Tibial nerve (tissue), 4 donors: ENCODE measurements at regions not wholly inside any gene's neighbourhood (a gene's known extent, or its start where the extent isn't known, plus 50 kb on each side); places are given as distances from the start of the nearest gene placed in this dataset.

Experiments
- EP300 ChIP-seq, 2 donors: sonication (generic); formaldehyde crosslinking; IDR thresholded peaks; one replicate each; pipeline ENCODE4 v1.6.1; 2017; ENCODE audit warnings: antibody characterized with exemption in 2 of 2, mild to moderate bottlenecking in 1 of 2
- POLR2A ChIP-seq, 2 donors: fragments of 450-650 bp; IDR thresholded peaks; one replicate each; pipeline ENCODE4 v1.6.1; 2017; ENCODE audit warnings: antibody characterized with exemption in 2 of 2, mild to moderate bottlenecking in 2 of 2, moderate library complexity in 2 of 2
- TF ChIP-seq, protein P1 (sequence below), 5 experiments: fragments of 200-600 bp in 3 of 5; fragments of 450-650 bp in 2 of 5; sonication (generic) in 3 of 5; IDR thresholded peaks; one replicate each; pipeline ENCODE4 v1.5.1; 2016 to 2019; ENCODE audit warnings: antibody characterized with exemption in 5 of 5, mild to moderate bottlenecking in 3 of 5, moderate library complexity in 2 of 5

DNA sequence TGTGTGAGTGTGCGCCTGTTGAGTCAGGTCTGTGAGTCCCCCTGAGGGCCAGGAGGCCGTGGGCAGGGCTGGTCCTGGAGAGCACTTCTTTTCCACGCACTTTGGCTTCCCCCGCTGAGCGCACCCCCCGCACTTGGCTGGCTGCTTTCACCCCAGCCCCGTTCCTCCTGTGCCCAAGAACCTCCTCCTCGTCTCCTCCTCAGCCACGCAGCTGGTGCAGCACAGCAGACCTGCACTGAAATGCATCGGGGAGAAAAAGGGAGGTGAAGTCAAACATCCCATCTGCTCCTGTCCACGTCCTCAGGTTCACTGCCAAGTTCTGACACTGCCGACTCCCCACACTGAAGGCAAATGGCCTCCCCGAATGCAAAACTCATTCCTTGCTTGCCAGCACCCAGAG is 362.7 kb upstream of the SFSWAP start:
- TF ChIP-seq EP300 (IDR thresholded peaks at IDR 0.05), result no peak
- TF ChIP-seq, protein P1, sequence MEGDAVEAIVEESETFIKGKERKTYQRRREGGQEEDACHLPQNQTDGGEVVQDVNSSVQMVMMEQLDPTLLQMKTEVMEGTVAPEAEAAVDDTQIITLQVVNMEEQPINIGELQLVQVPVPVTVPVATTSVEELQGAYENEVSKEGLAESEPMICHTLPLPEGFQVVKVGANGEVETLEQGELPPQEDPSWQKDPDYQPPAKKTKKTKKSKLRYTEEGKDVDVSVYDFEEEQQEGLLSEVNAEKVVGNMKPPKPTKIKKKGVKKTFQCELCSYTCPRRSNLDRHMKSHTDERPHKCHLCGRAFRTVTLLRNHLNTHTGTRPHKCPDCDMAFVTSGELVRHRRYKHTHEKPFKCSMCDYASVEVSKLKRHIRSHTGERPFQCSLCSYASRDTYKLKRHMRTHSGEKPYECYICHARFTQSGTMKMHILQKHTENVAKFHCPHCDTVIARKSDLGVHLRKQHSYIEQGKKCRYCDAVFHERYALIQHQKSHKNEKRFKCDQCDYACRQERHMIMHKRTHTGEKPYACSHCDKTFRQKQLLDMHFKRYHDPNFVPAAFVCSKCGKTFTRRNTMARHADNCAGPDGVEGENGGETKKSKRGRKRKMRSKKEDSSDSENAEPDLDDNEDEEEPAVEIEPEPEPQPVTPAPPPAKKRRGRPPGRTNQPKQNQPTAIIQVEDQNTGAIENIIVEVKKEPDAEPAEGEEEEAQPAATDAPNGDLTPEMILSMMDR (IDR thresholded peaks at IDR 0.05), result no peak
- TF ChIP-seq POLR2A (IDR thresholded peaks at IDR 0.05), result no peak
